ENCODE measurements at regions not wholly inside any gene's neighbourhood (a gene's known extent, or its start where the extent isn't known, plus 50 kb on each side); places are given as distances from the start of the nearest gene placed in this dataset.

GRCh38 chr18:44568986-44569385 is 111.7 kb upstream of the SETBP1 start:
- TF ChIP-seq CTCF (conservative IDR thresholded peaks at IDR 0.05 in 1 of 2, IDR thresholded peaks at IDR 0.05 in 1 of 2; ENCODE audit: low read depth in 1 of 2, low read length in 2 of 2) (no peak), EZH2 (IDR thresholded peaks at IDR 0.05; ENCODE audit: low read length, missing control alignments) (no peak)
